Sigmoid colon (tissue), 6 donors: ENCODE measurements at regions not wholly inside any gene's neighbourhood (a gene's known extent, or its start where the extent isn't known, plus 50 kb on each side); places are given as distances from the start of the nearest gene placed in this dataset.
A peak's percentile ranks its signal among the peaks of the same experiment; 100 is the strongest.
"Not testable (repeated sequence)": the region's sequence is repeated elsewhere in the genome, so short reads cannot be mapped to it uniquely, and the experiment has no call there.

ENCODE experiments used
- DNase-seq: peaks from one replicate; pipeline ENCODE4 v3.0.0-alpha.2; 2019
- H3K27ac ChIP-seq, 4 donors: fragments of 200-600 bp; sonication (generic); one replicate each; pipeline ENCODE4 v1.5.1; 2016 to 2019; ENCODE audit warnings: mild to moderate bottlenecking in 1 of 4
- H3K27me3 ChIP-seq, 3 donors: fragments of 200-600 bp; sonication (generic); one replicate each; pipeline ENCODE4 v1.5.1; 2019; ENCODE audit warnings: mild to moderate bottlenecking in 1 of 3
- H3K36me3 ChIP-seq, 4 donors: fragments of 200-600 bp; sonication (generic); one replicate each; pipeline ENCODE4 v1.5.1; 2016 to 2019
- H3K4me1 ChIP-seq, 4 donors: fragments of 200-600 bp; sonication (generic); one replicate each; pipeline ENCODE4 v1.5.1; 2017 to 2019
- H3K4me3 ChIP-seq, 4 donors: fragments of 200-600 bp; sonication (generic); one replicate each; pipeline ENCODE4 v1.5.1; 2017 to 2019; ENCODE audit warnings: mild to moderate bottlenecking in 2 of 4, moderate library complexity in 1 of 4
- H3K9me3 ChIP-seq, 4 donors: fragments of 200-600 bp in 3 of 4; sonication (generic) in 3 of 4; one replicate each; pipeline versions ENCODE4 v1.5.1 to v1.6.1; 2013 to 2019
- EP300 ChIP-seq, 4 donors: sonication (generic); formaldehyde crosslinking; IDR thresholded peaks; one replicate each; pipeline ENCODE4 v1.6.1; 2017; ENCODE audit warnings: antibody characterized with exemption in 4 of 4
- POLR2A ChIP-seq, 2 donors: fragments of 450-650 bp; IDR thresholded peaks; one replicate each; pipeline ENCODE4 v1.6.1; 2016; ENCODE audit warnings: antibody characterized with exemption in 2 of 2, mild to moderate bottlenecking in 2 of 2, moderate library complexity in 2 of 2
- POLR2AphosphoS5 ChIP-seq, 4 donors: sonication (generic); formaldehyde crosslinking; IDR thresholded peaks; one replicate each; pipeline ENCODE4 v1.6.1; 2017; ENCODE audit warnings: antibody characterized with exemption in 4 of 4
- WGBS, 2 donors: extraction: QIAGEN DNeasy Blood & Tissue Kit; methylation state at CpG; one replicate each; pipeline ENCODE4 v1.1.7; 2013; 5-methylcytosine and 5-hydroxymethylcytosine counted together
- intact Hi-C: fragments of 100-400 bp; cut with DNase I; formaldehyde crosslinking; loops from one replicate; pipeline ENCODE4 v1.15.1; 2023
- TF ChIP-seq, protein P1 (sequence below), 4 experiments: fragments of 450-650 bp in 3 of 4; fragments of 200-600 bp in 1 of 4; IDR thresholded peaks; one replicate each; pipeline ENCODE4 v1.5.1; 2016 to 2019; ENCODE audit warnings: antibody characterized with exemption in 4 of 4, mild to moderate bottlenecking in 3 of 4, moderate library complexity in 2 of 4
- donor health status: healthy with polysubstance abuse.
- donor health status: healthy.

- H3K36me3 ChIP-seq: no peaks in the 10 kb centered on the region
- intact Hi-C loops: no loop called here
- DNase-seq: no peak
- no peak for TF ChIP-seq POLR2A (IDR thresholded peaks at IDR 0.05)
- TF ChIP-seq, protein P1, sequence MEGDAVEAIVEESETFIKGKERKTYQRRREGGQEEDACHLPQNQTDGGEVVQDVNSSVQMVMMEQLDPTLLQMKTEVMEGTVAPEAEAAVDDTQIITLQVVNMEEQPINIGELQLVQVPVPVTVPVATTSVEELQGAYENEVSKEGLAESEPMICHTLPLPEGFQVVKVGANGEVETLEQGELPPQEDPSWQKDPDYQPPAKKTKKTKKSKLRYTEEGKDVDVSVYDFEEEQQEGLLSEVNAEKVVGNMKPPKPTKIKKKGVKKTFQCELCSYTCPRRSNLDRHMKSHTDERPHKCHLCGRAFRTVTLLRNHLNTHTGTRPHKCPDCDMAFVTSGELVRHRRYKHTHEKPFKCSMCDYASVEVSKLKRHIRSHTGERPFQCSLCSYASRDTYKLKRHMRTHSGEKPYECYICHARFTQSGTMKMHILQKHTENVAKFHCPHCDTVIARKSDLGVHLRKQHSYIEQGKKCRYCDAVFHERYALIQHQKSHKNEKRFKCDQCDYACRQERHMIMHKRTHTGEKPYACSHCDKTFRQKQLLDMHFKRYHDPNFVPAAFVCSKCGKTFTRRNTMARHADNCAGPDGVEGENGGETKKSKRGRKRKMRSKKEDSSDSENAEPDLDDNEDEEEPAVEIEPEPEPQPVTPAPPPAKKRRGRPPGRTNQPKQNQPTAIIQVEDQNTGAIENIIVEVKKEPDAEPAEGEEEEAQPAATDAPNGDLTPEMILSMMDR (IDR thresholded peaks at IDR 0.05): no peak
- no peak for TF ChIP-seq EP300 (IDR thresholded peaks at IDR 0.05)
- no peak overlapping the region for H3K27ac ChIP-seq
- no peaks in the 10 kb centered on the region for H3K27me3 ChIP-seq
- 77 to 79% methylated on average over 10 of the region's 10 CpGs for WGBS, 2 donors
- H3K4me3 ChIP-seq: no peak overlapping the region
- H3K9me3 ChIP-seq: peaks cover 0 to 6% (median 0%) of the 10 kb centered on the region in 4 donors
- H3K4me1 ChIP-seq: no peaks in the 10 kb centered on the region
Measured at GRCh38 chr18:75723521-75724340, 296.2 kb upstream of the SMIM21 start.

DNA sequence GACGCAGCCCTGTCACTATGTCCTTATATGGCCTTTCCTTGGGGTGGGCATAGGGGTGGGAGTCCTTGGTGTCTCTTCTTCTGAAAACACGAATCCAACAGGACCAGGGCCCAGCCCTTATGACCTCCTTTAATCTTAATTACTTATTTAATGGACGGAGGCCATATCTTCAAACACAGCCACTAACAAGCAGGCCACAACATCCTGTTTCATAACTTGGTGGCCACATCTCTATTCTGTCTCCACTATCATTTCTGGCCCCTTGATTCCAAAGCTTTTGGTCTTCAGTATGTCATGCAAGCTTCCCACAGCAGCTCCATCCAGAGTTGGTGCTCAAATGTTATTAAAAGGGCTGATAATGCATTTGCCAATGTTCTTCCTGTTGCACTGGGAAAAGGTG lies 287.3 kb upstream of the SMIM21 start:
- peaks cover 0 to 5% (median 0%) of the 10 kb centered on the region in 4 donors for H3K9me3 ChIP-seq
- DNase-seq: no peak
- H3K36me3 ChIP-seq: no peaks in the 10 kb centered on the region
- intact Hi-C loops: no loop called here
- no peaks in the 10 kb centered on the region for H3K4me1 ChIP-seq
- no peak for TF ChIP-seq POLR2A (IDR thresholded peaks at IDR 0.05)
- TF ChIP-seq, protein P1 (IDR thresholded peaks at IDR 0.05): no peak
- H3K27ac ChIP-seq: no peak overlapping the region
- 76 to 79% methylated on average over 3 of the region's 3 CpGs for WGBS, 2 donors
- no peaks in the 10 kb centered on the region for H3K27me3 ChIP-seq
- H3K4me3 ChIP-seq: no peak overlapping the region

GRCh38 chr18:75712124-75712867 lies 284.8 kb upstream of the SMIM21 start:
- H3K9me3 ChIP-seq, DNase-seq, H3K27ac ChIP-seq, H3K27me3 ChIP-seq, intact Hi-C loops, H3K4me1 ChIP-seq, H3K36me3 ChIP-seq, H3K4me3 ChIP-seq: not testable (repeated sequence)
- 91 to 92% methylated on average over 24 of the region's 24 CpGs for WGBS, 2 donors

DNA sequence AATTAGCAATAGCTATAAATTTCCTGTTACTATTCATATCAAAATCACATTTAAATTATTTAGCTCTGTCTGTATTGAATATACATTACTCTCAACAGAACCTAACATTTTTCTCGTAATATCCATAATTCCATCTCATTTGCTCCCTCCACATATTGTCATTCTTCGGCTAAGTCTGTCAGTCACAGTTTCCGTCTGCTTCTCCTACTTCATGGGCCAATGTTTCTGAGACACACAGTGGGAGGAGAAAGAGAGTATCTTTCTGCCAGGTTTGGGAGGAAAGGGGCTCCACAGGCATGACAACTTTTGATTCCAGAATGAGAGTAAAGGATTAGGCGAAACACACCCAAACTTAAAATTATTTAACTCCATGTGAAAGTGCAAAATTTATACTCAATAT lies 273.1 kb upstream of the SMIM21 start:
- H3K36me3 ChIP-seq: no peaks in the 10 kb centered on the region
- no peak for DNase-seq
- peaks cover 0 to 3% (median 0%) of the 10 kb centered on the region in 4 donors for H3K9me3 ChIP-seq
- H3K27ac ChIP-seq: peak overlapping the region in 1 of 4 donors; percentile 0
- WGBS, 2 donors: 92 to 94% methylated on average over 4 of the region's 4 CpGs
- H3K4me1 ChIP-seq: no peaks in the 10 kb centered on the region
- H3K27me3 ChIP-seq: no peaks in the 10 kb centered on the region
- intact Hi-C loops: no loop called here
- TF ChIP-seq, protein P1 (IDR thresholded peaks at IDR 0.05): no peak
- no peak for TF ChIP-seq POLR2AphosphoS5 (IDR thresholded peaks at IDR 0.05)
- no peak for TF ChIP-seq EP300 (IDR thresholded peaks at IDR 0.05)
- no peak for TF ChIP-seq POLR2A (IDR thresholded peaks at IDR 0.05)
- H3K4me3 ChIP-seq: no peak overlapping the region

GRCh38 chr18:75698861-75699260 lies 271.4 kb upstream of the SMIM21 start:
- Histone ChIP-seq H3K36me3 (no peaks in the 10 kb centered on the region), H3K27ac (no peak overlapping the region), H3K4me1 (no peaks in the 10 kb centered on the region), H3K27me3 (no peaks in the 10 kb centered on the region), H3K4me3 (no peak overlapping the region), H3K9me3 (peaks cover 0 to 3% (median 0%) of the 10 kb centered on the region in 4 donors)
- intact Hi-C loops: no loop called here
- TF ChIP-seq POLR2AphosphoS5 (IDR thresholded peaks at IDR 0.05) (no peak), POLR2A (IDR thresholded peaks at IDR 0.05) (no peak), EP300 (IDR thresholded peaks at IDR 0.05) (no peak)
- TF ChIP-seq, protein P1 (IDR thresholded peaks at IDR 0.05): no peak
- DNase-seq: no peak
- WGBS, 2 donors: 87 to 88% methylated on average over 7 of the region's 7 CpGs
